ENCODE measurements at regions not wholly inside any gene's neighbourhood (a gene's known extent, or its start where the extent isn't known, plus 50 kb on each side); places are given as distances from the start of the nearest gene placed in this dataset.

DNA sequence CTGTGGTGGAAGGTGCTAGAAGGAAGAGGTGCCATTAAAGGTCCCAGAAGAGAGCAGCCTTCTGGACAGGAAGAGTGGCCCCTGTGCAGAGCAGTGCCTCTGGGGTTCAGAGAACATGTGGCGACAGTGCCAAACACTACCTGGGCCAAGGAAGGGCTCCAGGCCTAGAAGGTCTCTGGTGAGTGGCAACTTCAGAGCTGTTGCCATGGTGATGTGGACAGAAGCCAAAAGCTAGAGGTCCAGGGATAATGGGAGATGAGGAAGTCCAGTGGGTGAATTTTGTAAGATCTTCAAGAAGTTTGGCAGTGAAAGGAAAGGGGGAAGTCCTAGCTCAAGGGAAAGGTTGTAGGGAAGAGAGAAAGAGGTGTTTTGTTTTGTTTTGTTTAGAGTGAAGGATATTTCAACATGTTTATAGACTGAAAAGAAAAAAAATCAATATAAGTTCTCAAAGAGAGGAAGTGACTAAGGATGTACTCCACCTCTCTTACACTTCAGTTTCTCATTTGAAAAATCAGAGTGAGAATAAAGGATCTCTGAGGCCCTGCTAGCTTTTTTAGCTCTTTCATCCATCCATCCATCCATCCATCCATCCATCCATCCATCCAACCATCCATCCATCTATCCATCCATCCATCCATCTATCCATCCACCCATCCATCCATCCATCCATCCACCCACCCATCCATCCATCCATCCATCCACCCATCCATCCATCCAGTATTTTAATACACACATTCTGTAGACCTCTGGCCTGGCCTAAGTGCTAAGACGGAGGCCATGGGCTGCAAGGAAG lies 77.1 kb upstream of the DUSP5 start:
- peak overlapping the region; percentile 49 for H3K27ac ChIP-seq (ENCODE audit: control insufficient read depth, insufficient read depth)
- peak overlapping the region; percentile 46; the same call in 1 of the 2 replicates for H3K4me2 ChIP-seq (ENCODE audit: control insufficient read depth, insufficient read depth)
- RAD21 ChIA-PET (ENCODE audit: unreplicated experiment), result interaction anchor here (1.3 to 5.0 kb wide), 3 partner anchors 8 to 83 kb away, joined by 3 to 31 read pairs (median 4); no protein-coding TSS in a partner anchor

More for the DNA sequence above, 77.1 kb upstream of the DUSP5 start:
- POLR2A ChIA-PET, result interaction anchor here (0.6 to 2.0 kb wide), 2 partner anchors 66 to 209 kb away, joined by 5 to 8 read pairs; no protein-coding TSS in a partner anchor
- Histone ChIP-seq H3K4me1 (ENCODE audit: control insufficient read depth, insufficient read depth, low read length) (peaks cover 74% of the 10 kb centered on the region), H3K27me3 (replicated peaks in 1 of 2; ENCODE audit: control insufficient read depth in 2 of 2, insufficient read depth in 2 of 2, low read length in 1 of 2) (no peaks in the 10 kb centered on the region), H2AFZ (ENCODE audit: control insufficient read depth, low read depth, low read length) (no peak overlapping the region), H3K79me2 (ENCODE audit: control insufficient read depth, insufficient read depth, low read length) (no peaks in the 10 kb centered on the region), H3K9ac (ENCODE audit: control insufficient read depth, insufficient read depth, low read length) (no peak overlapping the region; the same call in 1 of the 2 replicates), H3K9me3 (replicated peaks; ENCODE audit: control insufficient read depth, insufficient read depth, low read length) (peaks cover 2% of the 10 kb centered on the region; the same call in 1 of the 3 replicates), H4K20me1 (ENCODE audit: control insufficient read depth, insufficient read depth) (no peaks in the 10 kb centered on the region), H3K4me3 (no peak overlapping the region), H3K36me3 (ENCODE audit: control insufficient read depth in 2 of 2, insufficient read depth in 2 of 2, low read length in 1 of 2) (no peaks in the 10 kb centered on the region)
- DNase-seq (ENCODE audit: low read depth, low spot score) (no peak), FAIRE-seq (no peak), ATAC-seq (no peak)
- no TSS peak for BruUV-seq (replicated peaks)
- 83% methylated on average over 2 of the region's 2 CpGs for WGBS (ENCODE audit: insufficient coverage, insufficient replicate concordance, low lambda C conversion rate, missing lambda C conversion rate)
- in situ Hi-C loops (cut with MboI) (no loop called here), intact Hi-C loops (cut with micrococcal nuclease; ENCODE audit: unreplicated experiment) (no loop called here)
- TF ChIP-seq, protein P1, sequence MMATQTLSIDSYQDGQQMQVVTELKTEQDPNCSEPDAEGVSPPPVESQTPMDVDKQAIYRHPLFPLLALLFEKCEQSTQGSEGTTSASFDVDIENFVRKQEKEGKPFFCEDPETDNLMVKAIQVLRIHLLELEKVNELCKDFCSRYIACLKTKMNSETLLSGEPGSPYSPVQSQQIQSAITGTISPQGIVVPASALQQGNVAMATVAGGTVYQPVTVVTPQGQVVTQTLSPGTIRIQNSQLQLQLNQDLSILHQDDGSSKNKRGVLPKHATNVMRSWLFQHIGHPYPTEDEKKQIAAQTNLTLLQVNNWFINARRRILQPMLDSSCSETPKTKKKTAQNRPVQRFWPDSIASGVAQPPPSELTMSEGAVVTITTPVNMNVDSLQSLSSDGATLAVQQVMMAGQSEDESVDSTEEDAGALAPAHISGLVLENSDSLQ (IDR thresholded peaks at IDR 0.05), result peak; percentile 65; the same call in 1 of the 2 replicates
- no peak for TF ChIP-seq CBFB (IDR thresholded peaks at IDR 0.05; ENCODE audit: low read depth)
- peak; percentile 53; the same call in 1 of the 2 replicates for TF ChIP-seq SPI1 (IDR thresholded peaks at IDR 0.05; ENCODE audit: borderline replicate concordance, insufficient read depth, low read depth, low read length)
- TF ChIP-seq HCFC1 (IDR thresholded peaks at IDR 0.05; ENCODE audit: low read length), result no peak
- TF ChIP-seq SIN3A (IDR thresholded peaks at IDR 0.05; ENCODE audit: low read depth, low read length), result no peak
- TF ChIP-seq MXI1 (IDR thresholded peaks at IDR 0.05; ENCODE audit: low read depth, low read length), result no peak
- TF ChIP-seq, protein P2, sequence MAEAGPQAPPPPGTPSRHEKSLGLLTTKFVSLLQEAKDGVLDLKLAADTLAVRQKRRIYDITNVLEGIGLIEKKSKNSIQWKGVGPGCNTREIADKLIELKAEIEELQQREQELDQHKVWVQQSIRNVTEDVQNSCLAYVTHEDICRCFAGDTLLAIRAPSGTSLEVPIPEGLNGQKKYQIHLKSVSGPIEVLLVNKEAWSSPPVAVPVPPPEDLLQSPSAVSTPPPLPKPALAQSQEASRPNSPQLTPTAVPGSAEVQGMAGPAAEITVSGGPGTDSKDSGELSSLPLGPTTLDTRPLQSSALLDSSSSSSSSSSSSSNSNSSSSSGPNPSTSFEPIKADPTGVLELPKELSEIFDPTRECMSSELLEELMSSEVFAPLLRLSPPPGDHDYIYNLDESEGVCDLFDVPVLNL (IDR thresholded peaks at IDR 0.05; ENCODE audit: low read depth, low read length), result no peak
- no peak for TF ChIP-seq MTA3 (IDR thresholded peaks at IDR 0.05; ENCODE audit: borderline replicate concordance, low read length)
- no peak for TF ChIP-seq IKZF2 (IDR thresholded peaks at IDR 0.05)
- TF ChIP-seq, protein P3, sequence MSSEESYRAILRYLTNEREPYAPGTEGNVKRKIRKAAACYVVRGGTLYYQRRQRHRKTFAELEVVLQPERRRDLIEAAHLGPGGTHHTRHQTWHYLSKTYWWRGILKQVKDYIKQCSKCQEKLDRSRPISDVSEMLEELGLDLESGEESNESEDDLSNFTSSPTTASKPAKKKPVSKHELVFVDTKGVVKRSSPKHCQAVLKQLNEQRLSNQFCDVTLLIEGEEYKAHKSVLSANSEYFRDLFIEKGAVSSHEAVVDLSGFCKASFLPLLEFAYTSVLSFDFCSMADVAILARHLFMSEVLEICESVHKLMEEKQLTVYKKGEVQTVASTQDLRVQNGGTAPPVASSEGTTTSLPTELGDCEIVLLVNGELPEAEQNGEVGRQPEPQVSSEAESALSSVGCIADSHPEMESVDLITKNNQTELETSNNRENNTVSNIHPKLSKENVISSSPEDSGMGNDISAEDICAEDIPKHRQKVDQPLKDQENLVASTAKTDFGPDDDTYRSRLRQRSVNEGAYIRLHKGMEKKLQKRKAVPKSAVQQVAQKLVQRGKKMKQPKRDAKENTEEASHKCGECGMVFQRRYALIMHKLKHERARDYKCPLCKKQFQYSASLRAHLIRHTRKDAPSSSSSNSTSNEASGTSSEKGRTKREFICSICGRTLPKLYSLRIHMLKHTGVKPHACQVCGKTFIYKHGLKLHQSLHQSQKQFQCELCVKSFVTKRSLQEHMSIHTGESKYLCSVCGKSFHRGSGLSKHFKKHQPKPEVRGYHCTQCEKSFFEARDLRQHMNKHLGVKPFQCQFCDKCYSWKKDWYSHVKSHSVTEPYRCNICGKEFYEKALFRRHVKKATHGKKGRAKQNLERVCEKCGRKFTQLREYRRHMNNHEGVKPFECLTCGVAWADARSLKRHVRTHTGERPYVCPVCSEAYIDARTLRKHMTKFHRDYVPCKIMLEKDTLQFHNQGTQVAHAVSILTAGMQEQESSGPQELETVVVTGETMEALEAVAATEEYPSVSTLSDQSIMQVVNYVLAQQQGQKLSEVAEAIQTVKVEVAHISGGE (CRISPR knock-in tag; IDR thresholded peaks at IDR 0.05), result no peak
- no peak for TF ChIP-seq WRNIP1 (IDR thresholded peaks at IDR 0.05; ENCODE audit: borderline replicate concordance, low read depth, low read length)
- TF ChIP-seq CREM (IDR thresholded peaks at IDR 0.05; ENCODE audit: low read depth), result no peak
- TF ChIP-seq GABPA (IDR thresholded peaks at IDR 0.05; ENCODE audit: low read depth), result no peak
- CTCF ChIA-PET, result interaction anchor here (1.2 to 2.5 kb wide), 4 partner anchors 11 to 71 kb away, joined by 3 to 8 read pairs (median 4); no protein-coding TSS in a partner anchor
- SMC1A ChIA-PET (ENCODE audit: uncharacterized antibody, unreplicated experiment), result interaction anchor here (1.0 to 13.3 kb wide), 6 partner anchors 8 to 79 kb away, joined by 3 to 283 read pairs (median 8); no protein-coding TSS in a partner anchor
